ENCODE measurements at regions not wholly inside any gene's neighbourhood (a gene's known extent, or its start where the extent isn't known, plus 50 kb on each side); places are given as distances from the start of the nearest gene placed in this dataset.

GRCh38 chr12:77685901-77686300 lies 144.8 kb upstream of the NAV3 start:
- H4K20me1 ChIP-seq (ENCODE audit: insufficient read depth, low read length, poor library complexity, severe bottlenecking) = no peaks in the 10 kb centered on the region
- no peaks in the 10 kb centered on the region for H3K36me3 ChIP-seq (ENCODE audit: insufficient read depth, low read length)
- no peaks in the 10 kb centered on the region for H3K9me3 ChIP-seq (ENCODE audit: insufficient read depth, low read depth, low read length)
- no peak overlapping the region for H2AFZ ChIP-seq (ENCODE audit: low read length)
- H3K4me1 ChIP-seq (ENCODE audit: insufficient read depth, low read length, poor library complexity, severe bottlenecking) = peaks cover 3% of the 10 kb centered on the region
- no peaks in the 10 kb centered on the region for H3F3A ChIP-seq (ENCODE audit: low read depth)
- H3K9me2 ChIP-seq (replicated peaks; ENCODE audit: low read depth, low read length) = no peaks in the 10 kb centered on the region
- H3K4me2 ChIP-seq (ENCODE audit: low read depth, low read length, poor library complexity, severe bottlenecking) = no peak overlapping the region
- no peak overlapping the region for H3K9ac ChIP-seq (ENCODE audit: low read depth, low read length, poor library complexity, severe bottlenecking)
- H3K4me3 ChIP-seq (ENCODE audit: low read length, poor library complexity, severe bottlenecking) = no peak overlapping the region
- no peaks in the 10 kb centered on the region for H3K79me2 ChIP-seq (ENCODE audit: insufficient read depth, low read length)
- no peaks in the 10 kb centered on the region for H3K27me3 ChIP-seq (ENCODE audit: insufficient read depth, low read length, poor library complexity, severe bottlenecking)
- TF ChIP-seq CTCF (conservative IDR thresholded peaks at IDR 0.05; ENCODE audit: low read length) (no peak), EZH2phosphoT487 (IDR thresholded peaks at IDR 0.05; ENCODE audit: borderline replicate concordance) (no peak)

- H3K9me3 ChIP-seq (ENCODE audit: insufficient read depth, low read depth, low read length) = no peaks in the 10 kb centered on the region
- peaks cover 3% of the 10 kb centered on the region for H3K4me1 ChIP-seq (ENCODE audit: insufficient read depth, low read length, poor library complexity, severe bottlenecking)
- no peak for TF ChIP-seq EZH2phosphoT487 (IDR thresholded peaks at IDR 0.05; ENCODE audit: borderline replicate concordance)
- peak; percentile 68 for TF ChIP-seq CTCF (conservative IDR thresholded peaks at IDR 0.05; ENCODE audit: low read length)
- no peak overlapping the region for H3K9ac ChIP-seq (ENCODE audit: low read depth, low read length, poor library complexity, severe bottlenecking)
- H3K4me3 ChIP-seq (ENCODE audit: low read length, poor library complexity, severe bottlenecking) = no peak overlapping the region
- H2AFZ ChIP-seq (ENCODE audit: low read length) = peak overlapping the region; percentile 72; the same call in 1 of the 2 replicates
- H3K36me3 ChIP-seq (ENCODE audit: insufficient read depth, low read length) = no peaks in the 10 kb centered on the region
- H3K9me2 ChIP-seq (replicated peaks; ENCODE audit: low read depth, low read length) = no peaks in the 10 kb centered on the region
- no peaks in the 10 kb centered on the region for H3K27me3 ChIP-seq (ENCODE audit: insufficient read depth, low read length, poor library complexity, severe bottlenecking)
- H3K4me2 ChIP-seq (ENCODE audit: low read depth, low read length, poor library complexity, severe bottlenecking) = peak overlapping the region; percentile 43
- H3K79me2 ChIP-seq (ENCODE audit: insufficient read depth, low read length) = no peaks in the 10 kb centered on the region
- no peaks in the 10 kb centered on the region for H4K20me1 ChIP-seq (ENCODE audit: insufficient read depth, low read length, poor library complexity, severe bottlenecking)
- H3F3A ChIP-seq (ENCODE audit: low read depth) = no peaks in the 10 kb centered on the region
Observed at GRCh38 chr12:77685112-77685511, 145.6 kb upstream of the NAV3 start.

GRCh38 chr12:77682488-77682887 lies 148.2 kb upstream of the NAV3 start:
- H3K4me2 ChIP-seq (ENCODE audit: low read depth, low read length, poor library complexity, severe bottlenecking) = no peak overlapping the region
- H3F3A ChIP-seq (ENCODE audit: low read depth) = no peaks in the 10 kb centered on the region
- H3K9me3 ChIP-seq (ENCODE audit: insufficient read depth, low read depth, low read length) = no peaks in the 10 kb centered on the region
- peaks cover 3% of the 10 kb centered on the region for H3K4me1 ChIP-seq (ENCODE audit: insufficient read depth, low read length, poor library complexity, severe bottlenecking)
- no peak for TF ChIP-seq EZH2phosphoT487 (IDR thresholded peaks at IDR 0.05; ENCODE audit: borderline replicate concordance)
- no peak for TF ChIP-seq CTCF (conservative IDR thresholded peaks at IDR 0.05; ENCODE audit: low read length)
- no peak overlapping the region for H2AFZ ChIP-seq (ENCODE audit: low read length)
- H3K4me3 ChIP-seq (ENCODE audit: low read length, poor library complexity, severe bottlenecking) = no peak overlapping the region
- no peaks in the 10 kb centered on the region for H3K9me2 ChIP-seq (replicated peaks; ENCODE audit: low read depth, low read length)
- no peaks in the 10 kb centered on the region for H3K79me2 ChIP-seq (ENCODE audit: insufficient read depth, low read length)
- no peaks in the 10 kb centered on the region for H3K27me3 ChIP-seq (ENCODE audit: insufficient read depth, low read length, poor library complexity, severe bottlenecking)
- H3K36me3 ChIP-seq (ENCODE audit: insufficient read depth, low read length) = no peaks in the 10 kb centered on the region
- no peaks in the 10 kb centered on the region for H4K20me1 ChIP-seq (ENCODE audit: insufficient read depth, low read length, poor library complexity, severe bottlenecking)
- no peak overlapping the region for H3K9ac ChIP-seq (ENCODE audit: low read depth, low read length, poor library complexity, severe bottlenecking)

Data from Loucy (cell line).